AG09319 (cell line): ENCODE measurements at regions not wholly inside any gene's neighbourhood (a gene's known extent, or its start where the extent isn't known, plus 50 kb on each side); places are given as distances from the start of the nearest gene placed in this dataset.

ENCODE experiments used
- DNase-seq: peaks from one replicate; pipeline ENCODE4 v3.0.0-alpha.2; 2010; ENCODE audit warnings: low read depth; ENCODE audit errors: extremely low read depth
- CTCF ChIP-seq: IDR thresholded peaks from 2 replicates; pipeline ENCODE4 v1.5.1; 2011; ENCODE audit warnings: low read depth, mild to moderate bottlenecking, inconsistent platforms, low read length, moderate library complexity

- DNase-seq: no peak
These were observed 454.1 kb downstream of the HS3ST3B1 start for GRCh38 chr17:14755002-14755401.

DNA sequence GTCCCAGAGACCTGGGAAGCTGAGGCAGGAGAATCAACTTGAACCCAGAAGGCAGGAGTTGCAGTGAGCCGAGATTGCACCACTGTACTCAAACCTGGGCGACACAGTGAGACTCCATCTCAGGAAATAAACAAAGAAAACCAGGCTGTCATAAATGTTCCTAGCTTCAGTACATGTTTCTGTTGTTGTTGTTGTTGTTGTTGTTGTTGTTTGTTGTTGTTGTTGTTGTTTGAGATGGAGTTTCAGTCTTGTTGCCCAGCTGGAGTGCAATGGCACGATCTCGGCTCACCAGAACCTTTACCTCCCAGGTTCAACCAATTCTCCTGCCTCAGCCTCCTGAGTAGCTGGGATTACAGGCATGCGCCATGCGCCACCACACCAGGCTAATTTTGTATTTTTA is 452.5 kb downstream of the HS3ST3B1 start:
- TF ChIP-seq CTCF: no peak
- no peak for DNase-seq

More at GRCh38 chr17:14755002-14755401, 454.1 kb downstream of the HS3ST3B1 start:
- TF ChIP-seq CTCF: no peak

- TF ChIP-seq CTCF: no peak
- no peak for DNase-seq
These were observed 451.1 kb downstream of the HS3ST3B1 start for GRCh38 chr17:14752011-14752410.

DNA sequence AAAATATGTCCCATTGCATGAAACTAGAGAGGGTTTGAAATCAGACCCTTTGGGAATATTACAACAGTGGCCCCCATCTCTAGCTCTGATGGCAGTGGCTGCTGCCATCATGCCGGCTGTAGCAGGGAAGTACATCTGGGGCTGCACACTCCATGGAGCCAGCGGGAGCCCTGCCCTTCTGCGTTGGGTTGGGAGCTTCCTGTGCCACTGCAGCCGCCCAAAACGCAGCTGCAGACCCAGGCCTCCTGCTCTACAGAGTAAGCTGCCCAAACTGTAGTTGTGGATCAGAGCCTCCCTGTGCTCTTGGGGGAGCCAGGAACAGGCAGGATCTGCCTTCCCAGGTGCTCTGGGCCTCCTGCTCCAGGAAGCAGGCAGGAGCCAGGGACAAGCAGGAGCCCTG is 450.0 kb downstream of the HS3ST3B1 start:
- DNase-seq: no peak
- no peak for TF ChIP-seq CTCF

GRCh38 chr17:14749269-14749668 is 448.4 kb downstream of the HS3ST3B1 start:
- no peak for DNase-seq
- no peak for TF ChIP-seq CTCF

- DNase-seq: no peak
- TF ChIP-seq CTCF: no peak
These were observed 447.3 kb downstream of the HS3ST3B1 start for GRCh38 chr17:14748036-14748710.

GRCh38 chr17:14747603-14747950 is 446.7 kb downstream of the HS3ST3B1 start:
- no peak for TF ChIP-seq CTCF
- DNase-seq: no peak
